HG03432 (cell line): ENCODE measurements at regions not wholly inside any gene's neighbourhood (a gene's known extent, or its start where the extent isn't known, plus 50 kb on each side); places are given as distances from the start of the nearest gene placed in this dataset.
"Not testable (repeated sequence)": the region's sequence is repeated elsewhere in the genome, so short reads cannot be mapped to it uniquely, and the experiment has no call there.

Experiments
- ATAC-seq: cut with Tn5 transposase; IDR thresholded peaks from one replicate; pipeline ENCODE4 v1.9.1; 2021; ENCODE audit warnings: mild to moderate bottlenecking, moderate library complexity; ENCODE audit not compliant: unreplicated experiment

GRCh38 chr10:126722726-126723125 lies 52.2 kb upstream of the C10orf90 start:
- no peak for ATAC-seq

DNA sequence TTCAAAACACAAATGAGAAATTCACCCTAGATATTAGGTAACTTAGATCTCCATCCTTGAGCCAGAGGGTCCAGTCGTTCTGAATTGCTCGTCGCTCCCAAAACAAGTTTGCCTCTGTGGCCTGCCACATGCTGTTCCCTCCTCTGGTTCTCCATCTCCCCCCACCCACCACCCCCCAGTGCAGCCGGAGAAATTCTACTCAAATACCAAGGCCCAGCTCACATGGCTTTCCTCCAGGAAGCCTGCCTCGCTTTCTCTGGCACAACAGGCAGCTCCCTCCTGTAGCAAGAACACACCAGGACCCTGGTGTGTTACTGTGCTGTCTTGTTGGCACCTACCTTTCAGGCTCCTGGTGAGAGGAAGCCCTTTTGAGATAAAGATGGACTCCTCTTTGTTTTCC lies 52.7 kb upstream of the C10orf90 start:
- no peak for ATAC-seq

- ATAC-seq: no peak
Observed at GRCh38 chr10:126729314-126729870, 58.9 kb upstream of the C10orf90 start.

GRCh38 chr10:126730856-126731609 lies 60.5 kb upstream of the C10orf90 start:
- no peak for ATAC-seq

DNA sequence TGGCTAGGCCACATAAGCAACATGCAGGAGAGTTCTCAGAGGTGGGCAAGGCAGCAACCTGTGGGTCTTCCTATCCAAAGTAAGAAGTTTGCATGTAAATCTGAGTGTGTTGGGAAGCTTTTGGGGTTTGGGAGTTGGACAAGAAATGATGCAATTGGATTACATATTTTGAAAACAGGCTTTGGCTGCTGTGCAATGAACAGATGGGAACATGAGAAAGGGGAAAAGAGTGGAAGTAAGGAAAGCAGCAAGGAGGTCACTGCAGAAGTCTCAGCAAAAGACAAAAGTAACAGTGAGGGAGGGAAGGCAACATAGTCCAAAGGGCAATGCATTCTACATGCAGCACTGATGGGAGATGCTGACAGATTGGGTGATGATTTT lies 61.1 kb upstream of the C10orf90 start:
- ATAC-seq: no peak

- ATAC-seq: no peak
Observed at GRCh38 chr10:126732308-126732707, 61.8 kb upstream of the C10orf90 start.

GRCh38 chr10:126732868-126733267 lies 62.4 kb upstream of the C10orf90 start:
- ATAC-seq: no peak

DNA sequence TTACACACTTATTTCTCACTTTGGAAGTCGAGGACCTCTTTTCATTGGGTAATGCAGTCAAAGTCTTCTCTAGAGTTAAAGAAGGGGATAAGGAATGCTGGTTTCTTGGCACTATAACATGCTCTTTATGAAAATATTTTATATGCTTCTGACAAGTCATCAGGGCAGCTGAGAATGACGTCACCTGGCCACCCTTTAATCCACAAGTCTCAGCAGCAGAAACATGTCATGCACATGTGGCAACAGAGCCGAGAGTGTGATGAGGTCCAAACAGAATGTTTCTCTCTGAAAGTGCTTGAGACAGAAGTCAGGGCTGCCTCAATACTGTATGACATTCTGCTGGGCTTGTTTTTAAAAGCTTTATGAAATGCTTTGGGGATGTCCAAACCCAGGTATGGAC lies 63.5 kb upstream of the C10orf90 start:
- ATAC-seq: no peak

DNA sequence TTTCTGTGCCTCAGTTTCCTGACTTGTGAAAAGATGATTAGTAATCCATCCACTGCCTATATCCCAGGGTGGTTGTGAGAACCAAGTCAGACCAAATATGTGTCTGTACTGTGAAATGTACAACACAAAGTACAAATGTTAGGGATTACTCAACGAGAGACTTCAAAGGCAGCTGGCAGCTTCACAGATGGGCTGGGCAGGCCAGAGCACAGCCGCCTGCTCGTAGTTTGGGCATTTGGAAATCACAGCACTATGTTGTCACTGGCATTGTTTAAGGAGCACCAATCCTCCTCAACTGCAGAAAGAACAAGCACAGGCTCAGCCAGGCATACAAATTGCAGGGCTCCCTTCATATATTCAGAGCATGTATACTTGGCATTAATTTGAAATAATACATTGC lies 64.5 kb upstream of the C10orf90 start:
- no peak for ATAC-seq

- ATAC-seq: no peak
Observed at GRCh38 chr10:126736142-126736541, 65.6 kb upstream of the C10orf90 start.

DNA sequence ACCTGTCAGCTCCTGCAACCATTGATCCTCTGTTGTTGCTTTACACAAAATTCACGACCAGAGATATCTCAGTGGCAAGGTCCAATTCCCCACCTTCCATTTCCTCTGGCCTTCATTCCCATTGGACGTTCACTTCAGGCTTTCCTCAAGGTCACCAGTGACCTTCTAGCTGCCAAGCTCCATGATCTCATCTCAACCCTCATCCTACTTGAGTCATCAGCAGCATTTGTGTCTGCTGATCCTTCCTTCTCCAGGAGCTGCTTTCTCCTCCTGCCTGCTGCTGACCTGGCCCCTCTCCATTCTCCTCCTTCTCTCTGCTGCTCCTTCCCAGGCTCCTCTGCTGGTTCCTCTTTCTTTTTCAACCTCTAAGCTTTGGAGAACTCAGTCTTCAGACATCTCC lies 66.2 kb upstream of the C10orf90 start:
- ATAC-seq: no peak

DNA sequence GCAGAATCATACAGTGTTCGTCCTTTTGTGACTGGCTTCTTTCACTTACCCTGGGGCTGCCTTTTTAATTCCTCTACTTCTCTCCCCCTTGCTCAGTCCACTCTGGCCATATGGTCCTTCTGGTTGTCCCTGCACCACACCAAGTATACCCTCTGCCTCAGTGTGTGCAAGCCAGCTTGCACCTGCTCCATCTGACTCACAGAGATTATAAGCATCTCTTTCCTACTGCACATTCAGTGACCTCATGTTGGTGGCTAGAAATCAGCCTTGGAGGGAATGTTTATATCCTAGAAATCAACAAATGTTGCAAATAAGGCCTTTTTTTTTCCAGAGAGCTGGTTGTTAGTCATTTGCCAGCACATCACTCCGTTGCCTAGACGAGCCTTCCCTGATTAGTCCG lies 67.5 kb upstream of the C10orf90 start:
- ATAC-seq: no peak

DNA sequence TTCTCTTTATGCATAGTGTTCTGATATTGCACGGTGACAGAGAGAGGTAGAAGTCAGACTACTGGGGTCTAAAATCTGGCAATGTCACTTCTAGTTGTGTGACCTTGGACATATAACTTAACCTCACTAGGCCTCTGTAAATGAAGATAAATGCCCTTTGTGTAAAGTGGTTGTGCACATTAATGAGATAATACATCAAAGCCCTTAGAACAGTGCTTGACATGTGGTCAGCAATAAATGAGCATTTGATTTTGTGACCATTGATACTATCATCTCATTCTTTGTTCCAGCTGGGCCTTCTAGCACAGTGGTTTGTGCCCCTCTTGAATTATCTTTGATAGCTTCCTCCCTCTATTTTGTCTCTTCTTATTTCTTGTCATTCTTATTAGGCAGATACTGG lies 74.1 kb upstream of the C10orf90 start:
- no peak for ATAC-seq

DNA sequence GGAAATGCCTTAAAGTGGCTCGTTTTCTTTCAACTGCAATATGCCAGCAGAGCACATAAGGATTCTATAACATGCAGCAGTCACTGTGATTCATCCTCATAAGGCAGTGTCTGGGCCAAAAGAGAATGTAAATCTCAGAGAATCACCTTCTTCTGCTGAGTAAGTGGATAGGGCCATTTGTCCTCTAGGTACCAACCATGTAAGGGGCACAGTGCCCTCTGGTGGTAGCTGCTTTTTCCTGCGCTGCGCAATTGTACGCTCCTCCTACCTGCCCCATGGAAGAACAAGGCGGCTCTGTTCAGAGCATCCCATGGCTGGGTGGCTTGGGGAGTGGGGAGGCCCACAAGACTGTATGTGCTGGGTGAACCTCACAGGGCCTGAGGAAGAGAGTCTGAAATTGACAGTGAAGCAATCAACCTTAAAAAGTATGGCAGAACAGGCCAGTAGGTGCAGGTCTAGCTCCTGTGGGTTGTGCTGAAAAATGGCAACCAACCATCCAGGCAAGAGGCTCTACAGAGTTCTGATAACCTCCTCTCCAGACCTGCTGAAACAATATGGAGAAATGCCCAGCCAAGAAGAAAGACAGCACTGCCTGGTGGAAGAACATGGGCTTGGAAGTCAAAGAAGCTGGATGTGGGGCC lies 78.6 kb upstream of the C10orf90 start:
- ATAC-seq: peak; percentile 71

GRCh38 chr10:126754966-126755365 lies 84.5 kb upstream of the C10orf90 start:
- no peak for ATAC-seq

DNA sequence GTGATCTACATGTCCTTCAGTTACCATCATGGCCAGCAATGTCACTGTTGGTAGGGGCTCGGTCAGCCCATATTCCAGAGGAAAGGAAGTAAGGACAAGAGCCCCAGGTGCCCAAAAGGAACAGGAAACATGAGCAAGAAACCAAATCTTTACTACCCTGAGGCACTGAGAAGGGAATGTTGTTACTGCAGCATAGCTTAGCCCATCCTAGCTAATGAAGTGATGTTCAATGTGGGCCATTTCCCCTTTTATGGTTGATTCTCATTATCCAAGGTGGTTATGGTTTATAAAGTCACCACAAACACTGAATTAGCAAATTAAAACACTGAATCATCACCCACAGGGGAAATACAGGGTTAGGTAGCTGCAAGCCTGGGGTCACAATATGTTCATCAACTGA lies 88.4 kb upstream of the C10orf90 start:
- no peak for ATAC-seq

- ATAC-seq: no peak
Observed at GRCh38 chr10:126759531-126759930, 89.0 kb upstream of the C10orf90 start.

DNA sequence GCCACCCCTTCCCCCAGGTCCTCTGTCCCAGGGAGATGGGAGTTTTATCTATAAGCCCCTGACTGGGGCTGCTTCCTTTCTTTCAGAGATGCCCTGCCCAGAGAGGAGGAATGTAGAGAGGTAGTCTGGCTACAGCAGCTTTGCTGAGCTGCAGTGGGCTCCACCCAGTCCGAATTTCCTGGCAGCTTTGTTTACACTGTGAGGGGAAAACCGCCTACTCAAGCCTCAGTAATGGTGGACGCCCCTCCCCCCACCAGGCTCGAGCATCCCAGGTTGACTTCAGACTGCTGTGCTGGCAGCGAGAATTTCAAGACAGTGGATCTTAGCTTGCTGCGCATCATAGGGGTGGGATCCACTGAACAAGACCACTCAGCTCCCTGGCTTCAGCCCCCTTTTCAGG lies 96.2 kb upstream of the C10orf90 start:
- ATAC-seq: not testable (repeated sequence)

GRCh38 chr10:126770809-126771208 lies 100.3 kb upstream of the C10orf90 start:
- ATAC-seq: no peak

DNA sequence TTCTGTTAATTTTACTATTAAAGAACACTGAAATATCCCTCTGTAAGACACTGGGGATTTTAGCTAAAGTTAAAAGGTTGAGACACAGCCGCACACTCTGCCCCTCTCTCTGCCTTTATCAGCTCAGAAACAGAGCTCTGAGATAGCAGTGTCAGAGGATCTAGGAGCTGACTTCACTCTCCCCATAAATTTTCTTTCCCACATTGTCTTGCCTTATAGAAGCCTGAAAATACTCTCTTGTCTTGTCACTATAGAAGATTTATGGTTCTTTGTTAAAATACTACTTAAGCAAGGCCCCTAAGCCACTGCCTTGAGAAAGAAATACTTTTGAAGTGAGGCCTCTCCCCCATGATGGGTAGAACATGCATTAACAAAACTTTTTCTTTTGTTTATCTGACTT lies 105.7 kb upstream of the C10orf90 start:
- no peak for ATAC-seq

DNA sequence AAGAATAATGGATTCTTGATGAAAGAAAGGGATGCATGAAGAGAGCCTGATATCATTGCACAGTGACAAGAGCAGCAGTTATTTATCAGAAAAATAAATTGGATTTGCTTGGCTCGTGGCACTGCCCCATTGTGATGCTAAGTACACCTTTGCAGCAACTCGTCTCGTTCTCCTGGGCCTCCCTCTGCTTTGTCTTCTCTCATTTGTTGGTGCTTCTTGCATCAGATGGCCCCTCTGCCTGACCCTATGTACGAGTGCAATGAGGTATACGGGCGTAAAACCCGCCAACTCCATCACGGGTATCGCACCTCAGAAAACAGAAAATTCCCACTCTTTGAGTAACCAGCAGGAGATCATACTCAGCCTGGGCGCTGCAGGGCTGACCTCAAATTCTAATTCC lies 107.2 kb upstream of the C10orf90 start:
- ATAC-seq: no peak

- ATAC-seq: no peak
Observed at GRCh38 chr10:126781450-126782216, 111.1 kb upstream of the C10orf90 start.
